Mesothelial cell of epicardium (in vitro differentiated cells): ENCODE measurements at regions not wholly inside any gene's neighbourhood (a gene's known extent, or its start where the extent isn't known, plus 50 kb on each side); places are given as distances from the start of the nearest gene placed in this dataset.

Source experiments
- DNase-seq, 2 experiments: peaks; one replicate each; pipeline ENCODE4 v3.0.0; 2021; ENCODE audit warnings: low spot score in 2 of 2; ENCODE audit not compliant: unreplicated experiment in 2 of 2
- H3K27ac Mint-ChIP-seq: 2 replicates; pipeline ENCODE4 v1.8.0; 2021; ENCODE audit warnings: mixed read lengths
- H3K27me3 Mint-ChIP-seq: 2 replicates; pipeline ENCODE4 v1.8.0; 2021; ENCODE audit warnings: low read depth, mixed read lengths
- H3K36me3 Mint-ChIP-seq: 2 replicates; pipeline ENCODE4 v1.8.0; 2021; ENCODE audit warnings: mixed read lengths
- H3K4me1 Mint-ChIP-seq: 2 replicates; pipeline ENCODE4 v1.8.0; 2021; ENCODE audit warnings: mixed read lengths
- H3K4me3 Mint-ChIP-seq: 2 replicates; pipeline ENCODE4 v1.8.0; 2021; ENCODE audit warnings: mild to moderate bottlenecking, moderate library complexity, mixed read lengths
- H3K9me3 Mint-ChIP-seq: 2 replicates; pipeline ENCODE4 v1.8.0; 2021; ENCODE audit warnings: mixed read lengths
- TF ChIP-seq, protein P1 (sequence below): fragments of 200-600 bp; sonication (generic); IDR thresholded peaks from one replicate; pipeline ENCODE4 v1.5.0; 2021; ENCODE audit warnings: antibody characterized with exemption; ENCODE audit not compliant: unreplicated experiment

DNA sequence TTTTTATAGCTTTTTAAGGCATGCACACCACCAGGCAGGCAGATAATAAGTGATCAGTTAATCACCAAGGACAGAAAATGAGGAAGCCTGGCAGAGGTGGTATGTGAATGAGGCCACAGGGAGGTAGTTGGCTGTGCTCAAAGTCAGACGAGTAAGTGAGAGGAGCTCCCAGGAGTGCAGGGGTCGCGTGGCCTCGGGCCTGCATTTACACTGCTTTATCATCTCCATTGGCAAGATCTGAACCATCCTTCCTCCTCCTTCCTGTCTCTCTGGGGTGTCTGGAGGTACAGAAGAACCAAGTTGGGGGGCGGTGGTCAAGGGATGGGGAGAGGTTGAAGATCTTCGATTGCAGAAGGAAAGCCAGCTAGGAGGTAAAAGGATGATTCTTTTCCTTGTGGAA is 320.1 kb downstream of the SOX9 start:
- Mint-ChIP-seq H3K27ac (no peak overlapping the region), H3K36me3 (peaks cover 9% of the 10 kb centered on the region)
- DNase-seq, result no peak

DNA sequence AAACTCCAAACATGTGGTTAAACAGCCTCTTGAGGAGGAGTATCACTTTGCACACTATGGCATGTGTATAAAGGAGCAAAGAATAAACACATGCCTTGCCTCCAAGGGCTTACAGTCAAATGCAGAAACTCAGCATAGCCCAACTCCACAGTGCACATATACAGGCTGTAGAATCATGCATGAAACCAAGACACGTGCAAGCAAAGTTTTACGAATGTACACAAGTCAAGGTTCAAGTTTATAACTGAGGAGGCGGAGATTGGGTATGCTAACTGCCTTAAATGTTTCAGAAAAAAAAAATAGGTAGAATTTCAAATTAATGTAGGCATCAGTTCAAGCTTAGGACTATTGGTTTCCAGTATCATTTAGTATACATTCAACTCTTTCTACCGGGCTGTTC is 321.1 kb downstream of the SOX9 start:
- DNase-seq, result no peak
- H3K4me1 Mint-ChIP-seq, result no peaks in the 10 kb centered on the region
- no peak overlapping the region for H3K27ac Mint-ChIP-seq
- H3K4me3 Mint-ChIP-seq, result no peak overlapping the region
- TF ChIP-seq, protein P1, sequence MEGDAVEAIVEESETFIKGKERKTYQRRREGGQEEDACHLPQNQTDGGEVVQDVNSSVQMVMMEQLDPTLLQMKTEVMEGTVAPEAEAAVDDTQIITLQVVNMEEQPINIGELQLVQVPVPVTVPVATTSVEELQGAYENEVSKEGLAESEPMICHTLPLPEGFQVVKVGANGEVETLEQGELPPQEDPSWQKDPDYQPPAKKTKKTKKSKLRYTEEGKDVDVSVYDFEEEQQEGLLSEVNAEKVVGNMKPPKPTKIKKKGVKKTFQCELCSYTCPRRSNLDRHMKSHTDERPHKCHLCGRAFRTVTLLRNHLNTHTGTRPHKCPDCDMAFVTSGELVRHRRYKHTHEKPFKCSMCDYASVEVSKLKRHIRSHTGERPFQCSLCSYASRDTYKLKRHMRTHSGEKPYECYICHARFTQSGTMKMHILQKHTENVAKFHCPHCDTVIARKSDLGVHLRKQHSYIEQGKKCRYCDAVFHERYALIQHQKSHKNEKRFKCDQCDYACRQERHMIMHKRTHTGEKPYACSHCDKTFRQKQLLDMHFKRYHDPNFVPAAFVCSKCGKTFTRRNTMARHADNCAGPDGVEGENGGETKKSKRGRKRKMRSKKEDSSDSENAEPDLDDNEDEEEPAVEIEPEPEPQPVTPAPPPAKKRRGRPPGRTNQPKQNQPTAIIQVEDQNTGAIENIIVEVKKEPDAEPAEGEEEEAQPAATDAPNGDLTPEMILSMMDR, result no peak
- peaks cover 9% of the 10 kb centered on the region for H3K36me3 Mint-ChIP-seq
- peaks cover 5% of the 10 kb centered on the region for H3K9me3 Mint-ChIP-seq
- no peaks in the 10 kb centered on the region for H3K27me3 Mint-ChIP-seq

More for the DNA sequence above, 320.1 kb downstream of the SOX9 start:
- Mint-ChIP-seq H3K4me3 (no peak overlapping the region), H3K27me3 (no peaks in the 10 kb centered on the region), H3K4me1 (no peaks in the 10 kb centered on the region), H3K9me3 (peaks cover 8% of the 10 kb centered on the region)
- TF ChIP-seq, protein P1, result no peak

DNA sequence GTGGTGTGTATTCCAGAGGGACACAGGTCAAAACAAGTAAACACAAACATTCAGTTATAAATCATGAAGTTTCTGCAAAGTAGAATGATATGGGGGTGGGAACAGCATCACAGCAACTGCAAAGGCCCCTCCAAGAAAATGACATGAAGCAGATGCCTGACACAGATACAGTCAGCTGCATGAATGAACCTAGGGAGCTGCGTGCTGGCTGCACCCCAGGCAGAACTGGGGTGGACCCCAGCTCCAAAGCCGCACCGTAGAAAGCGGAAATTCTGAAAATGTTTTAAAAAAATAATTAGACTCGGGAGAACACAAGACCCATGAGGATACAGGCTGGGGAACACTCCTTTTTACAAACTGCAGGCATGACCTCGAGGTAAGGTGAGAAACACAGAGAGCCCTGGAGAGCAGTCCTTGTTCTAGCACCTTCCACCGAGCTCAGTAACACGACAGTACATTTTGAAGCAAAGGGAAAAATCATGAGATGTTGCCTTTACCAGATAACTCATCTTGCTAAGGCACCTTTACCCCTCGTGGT is 323.8 kb downstream of the SOX9 start:
- no peaks in the 10 kb centered on the region for H3K4me1 Mint-ChIP-seq
- peaks cover 4% of the 10 kb centered on the region for H3K9me3 Mint-ChIP-seq
- H3K36me3 Mint-ChIP-seq, result peaks cover 8% of the 10 kb centered on the region
- no peak overlapping the region for H3K4me3 Mint-ChIP-seq
- H3K27ac Mint-ChIP-seq, result no peak overlapping the region
- no peak for DNase-seq
- TF ChIP-seq, protein P1, result no peak
- no peaks in the 10 kb centered on the region for H3K27me3 Mint-ChIP-seq

DNA sequence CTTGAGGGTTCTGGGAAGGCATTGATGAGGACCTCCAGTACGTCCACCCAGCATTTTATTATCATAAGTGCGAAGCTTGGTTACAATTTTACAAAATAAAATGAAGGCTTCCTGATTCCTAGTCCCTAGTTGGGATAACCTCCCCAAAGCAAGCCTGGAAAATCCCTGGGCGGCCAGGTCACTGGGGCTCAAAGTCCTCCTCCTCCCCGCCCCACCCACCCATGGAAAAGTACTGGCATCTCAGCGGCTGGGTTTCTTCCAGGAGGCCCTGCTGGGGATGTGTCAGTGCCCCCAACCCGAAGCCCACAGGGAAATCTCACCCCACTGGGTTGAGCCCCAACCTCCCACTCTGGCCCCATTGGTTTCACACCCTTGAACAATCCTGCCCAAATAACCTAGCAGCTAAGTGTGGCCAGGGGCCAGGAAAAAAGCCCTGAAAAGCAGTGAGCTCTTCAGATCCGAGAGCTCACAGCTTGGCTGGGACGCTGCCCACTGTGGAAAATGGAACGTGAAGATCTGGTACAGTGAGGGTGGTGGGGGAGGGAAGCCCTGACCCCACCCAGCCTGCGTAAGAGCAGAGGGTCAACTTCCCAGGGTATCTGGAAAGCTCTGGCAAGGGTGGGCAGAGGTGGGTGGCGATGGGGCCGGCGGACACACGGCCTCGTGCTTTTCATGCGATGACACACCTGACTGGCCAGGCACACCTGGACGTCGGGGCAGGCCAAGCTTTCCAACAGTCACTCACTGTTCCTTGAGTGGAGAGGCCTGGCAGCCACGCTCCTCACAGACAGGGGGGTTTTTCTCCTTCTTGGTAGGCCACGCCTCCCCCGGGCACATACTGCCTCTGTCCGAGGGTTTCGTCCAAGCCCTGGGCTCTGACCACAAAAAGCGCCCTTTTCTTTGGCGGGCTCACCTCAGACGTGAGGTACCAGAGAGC is 324.5 kb downstream of the SOX9 start:
- Mint-ChIP-seq H3K27me3 (no peaks in the 10 kb centered on the region), H3K27ac (no peak overlapping the region), H3K9me3 (no peaks in the 10 kb centered on the region), H3K4me3 (no peak overlapping the region), H3K36me3 (peaks cover 4% of the 10 kb centered on the region), H3K4me1 (no peaks in the 10 kb centered on the region)
- TF ChIP-seq, protein P1, result no peak
- no peak for DNase-seq

DNA sequence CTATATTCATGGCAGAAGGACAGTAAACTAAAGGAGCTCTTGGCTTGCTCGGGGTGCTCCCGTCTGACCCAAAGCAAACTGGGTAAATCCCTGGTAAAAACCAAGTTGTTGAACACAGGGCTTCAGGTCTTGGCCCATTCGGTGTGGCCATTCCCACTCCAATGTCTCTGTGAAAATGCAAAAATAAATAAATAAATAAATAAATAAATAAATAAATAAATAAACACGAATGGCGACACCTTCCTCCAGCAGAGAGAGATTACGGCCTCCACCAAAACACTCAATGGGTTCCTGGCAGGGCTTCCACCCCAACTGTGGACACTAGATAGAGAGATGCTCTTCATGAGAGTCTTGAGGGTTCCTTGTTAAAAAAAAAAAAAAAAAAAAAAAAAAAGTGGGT is 325.3 kb downstream of the SOX9 start:
- no peaks in the 10 kb centered on the region for H3K27me3 Mint-ChIP-seq
- no peaks in the 10 kb centered on the region for H3K4me1 Mint-ChIP-seq
- no peak overlapping the region for H3K27ac Mint-ChIP-seq
- H3K36me3 Mint-ChIP-seq, result peaks cover under 1% of the 10 kb centered on the region
- H3K9me3 Mint-ChIP-seq, result no peaks in the 10 kb centered on the region
- TF ChIP-seq, protein P1, result no peak
- DNase-seq, result no peak
- H3K4me3 Mint-ChIP-seq, result no peak overlapping the region
